ENCODE measurements at regions not wholly inside any gene's neighbourhood (a gene's known extent, or its start where the extent isn't known, plus 50 kb on each side); places are given as distances from the start of the nearest gene placed in this dataset.

- BruUV-seq (replicated peaks) = no TSS peak
- TF ChIP-seq, protein P1, sequence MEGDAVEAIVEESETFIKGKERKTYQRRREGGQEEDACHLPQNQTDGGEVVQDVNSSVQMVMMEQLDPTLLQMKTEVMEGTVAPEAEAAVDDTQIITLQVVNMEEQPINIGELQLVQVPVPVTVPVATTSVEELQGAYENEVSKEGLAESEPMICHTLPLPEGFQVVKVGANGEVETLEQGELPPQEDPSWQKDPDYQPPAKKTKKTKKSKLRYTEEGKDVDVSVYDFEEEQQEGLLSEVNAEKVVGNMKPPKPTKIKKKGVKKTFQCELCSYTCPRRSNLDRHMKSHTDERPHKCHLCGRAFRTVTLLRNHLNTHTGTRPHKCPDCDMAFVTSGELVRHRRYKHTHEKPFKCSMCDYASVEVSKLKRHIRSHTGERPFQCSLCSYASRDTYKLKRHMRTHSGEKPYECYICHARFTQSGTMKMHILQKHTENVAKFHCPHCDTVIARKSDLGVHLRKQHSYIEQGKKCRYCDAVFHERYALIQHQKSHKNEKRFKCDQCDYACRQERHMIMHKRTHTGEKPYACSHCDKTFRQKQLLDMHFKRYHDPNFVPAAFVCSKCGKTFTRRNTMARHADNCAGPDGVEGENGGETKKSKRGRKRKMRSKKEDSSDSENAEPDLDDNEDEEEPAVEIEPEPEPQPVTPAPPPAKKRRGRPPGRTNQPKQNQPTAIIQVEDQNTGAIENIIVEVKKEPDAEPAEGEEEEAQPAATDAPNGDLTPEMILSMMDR (IDR thresholded peaks at IDR 0.05; ENCODE audit: unreplicated experiment) = no peak
- Mint-ChIP-seq H3K4me1 (ENCODE audit: insufficient read depth, unreplicated experiment) (peaks cover 25% of the 10 kb centered on the region), H3K36me3 (ENCODE audit: insufficient read depth, unreplicated experiment) (no peaks in the 10 kb centered on the region), H3K27ac (ENCODE audit: low read depth, unreplicated experiment) (no peak overlapping the region), H3K4me3 (ENCODE audit: unreplicated experiment) (no peak overlapping the region), H3K9me3 (ENCODE audit: unreplicated experiment) (no peaks in the 10 kb centered on the region), H3K27me3 (ENCODE audit: insufficient read depth, unreplicated experiment) (no peaks in the 10 kb centered on the region)
- ChIA-PET POLR2A (no interaction called here), CTCF (no interaction called here)
- DNase-seq (ENCODE audit: unreplicated experiment) = no peak
- intact Hi-C loops (cut with micrococcal nuclease) = loop anchor here (10.0 kb wide), 1 partner anchor 191 kb away; the partner anchor contains the start of gene CITED2
Observed at GRCh38 chr6:139565591-139565990, 191.1 kb upstream of the CITED2 start.

DNA sequence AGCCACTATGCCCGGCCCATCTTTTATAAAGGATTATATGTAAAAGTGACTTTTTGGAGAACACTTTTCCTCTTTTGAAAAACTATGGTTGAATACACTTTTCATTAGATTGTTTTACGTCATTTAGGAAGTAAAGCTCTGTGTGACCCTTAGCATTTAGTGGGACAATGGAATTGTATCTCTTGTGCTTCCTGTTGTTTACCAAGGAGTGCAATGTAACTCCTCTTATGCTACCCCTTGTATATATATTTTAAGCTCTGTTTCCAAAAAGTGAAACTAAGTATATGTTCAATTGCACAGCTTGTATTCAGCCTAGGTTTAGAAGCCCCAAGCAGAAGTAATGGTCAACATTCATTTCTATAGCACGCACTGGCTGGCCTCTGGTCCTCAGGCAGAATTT is 183.1 kb upstream of the CITED2 start:
- ChIA-PET CTCF (interaction anchor here (0.6 kb wide), 2 partner anchors 507 to 1410 kb away, joined by 3 read pairs; no protein-coding TSS in a partner anchor), POLR2A (interaction anchor here (0.6 to 1.5 kb wide), 3 partner anchors 10 to 107 kb away, joined by 3 read pairs; no protein-coding TSS in a partner anchor)
- TF ChIP-seq, protein P1 (IDR thresholded peaks at IDR 0.05; ENCODE audit: unreplicated experiment) = no peak
- Mint-ChIP-seq H3K9me3 (ENCODE audit: unreplicated experiment) (no peaks in the 10 kb centered on the region), H3K27ac (ENCODE audit: low read depth, unreplicated experiment) (no peak overlapping the region), H3K36me3 (ENCODE audit: insufficient read depth, unreplicated experiment) (no peaks in the 10 kb centered on the region), H3K27me3 (ENCODE audit: insufficient read depth, unreplicated experiment) (no peaks in the 10 kb centered on the region), H3K4me1 (ENCODE audit: insufficient read depth, unreplicated experiment) (no peaks in the 10 kb centered on the region), H3K4me3 (ENCODE audit: unreplicated experiment) (no peak overlapping the region)
- DNase-seq (ENCODE audit: unreplicated experiment) = no peak
- intact Hi-C loops (cut with micrococcal nuclease) = no loop called here
- BruUV-seq (replicated peaks) = no TSS peak

DNA sequence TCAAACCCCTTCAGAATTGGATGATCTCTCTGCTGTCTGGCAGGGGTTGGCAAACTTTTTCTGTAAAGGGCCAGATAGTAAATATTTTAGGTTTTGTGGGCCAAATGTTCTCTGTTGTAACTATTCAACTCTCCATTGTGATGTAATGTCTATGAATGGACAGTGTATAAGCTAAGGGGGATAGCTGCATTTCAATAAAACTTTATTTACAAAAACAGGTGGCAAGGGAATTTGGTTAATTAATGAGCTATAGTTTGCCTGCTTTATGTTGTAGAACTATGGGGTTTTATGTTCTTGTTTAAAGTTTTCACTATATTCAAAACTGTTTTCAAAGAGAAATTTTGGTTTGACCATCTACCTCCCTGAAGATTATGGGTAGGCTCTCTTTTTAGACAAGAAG is 182.1 kb upstream of the CITED2 start:
- ChIA-PET CTCF (interaction anchor here (0.6 kb wide), 1 partner anchor 750 kb away, joined by 3 read pairs; no protein-coding TSS in a partner anchor), POLR2A (interaction anchor here (1.5 kb wide), 1 partner anchor 9 kb away, joined by 3 read pairs; no protein-coding TSS in a partner anchor)
- no peaks in the 10 kb centered on the region for H3K27me3 Mint-ChIP-seq (ENCODE audit: insufficient read depth, unreplicated experiment)
- peaks cover 5% of the 10 kb centered on the region for H3K9me3 Mint-ChIP-seq (ENCODE audit: unreplicated experiment)
- no peak overlapping the region for H3K4me3 Mint-ChIP-seq (ENCODE audit: unreplicated experiment)
- no peak for DNase-seq (ENCODE audit: unreplicated experiment)
- BruUV-seq (replicated peaks) = no TSS peak
- intact Hi-C loops (cut with micrococcal nuclease) = no loop called here
- TF ChIP-seq, protein P1 (IDR thresholded peaks at IDR 0.05; ENCODE audit: unreplicated experiment) = no peak
- H3K4me1 Mint-ChIP-seq (ENCODE audit: insufficient read depth, unreplicated experiment) = no peaks in the 10 kb centered on the region
- no peaks in the 10 kb centered on the region for H3K36me3 Mint-ChIP-seq (ENCODE audit: insufficient read depth, unreplicated experiment)
- no peak overlapping the region for H3K27ac Mint-ChIP-seq (ENCODE audit: low read depth, unreplicated experiment)

GRCh38 chr6:139553916-139554315 is 179.5 kb upstream of the CITED2 start:
- TF ChIP-seq, protein P1 (IDR thresholded peaks at IDR 0.05; ENCODE audit: unreplicated experiment) = no peak
- Mint-ChIP-seq H3K4me1 (ENCODE audit: insufficient read depth, unreplicated experiment) (no peaks in the 10 kb centered on the region), H3K36me3 (ENCODE audit: insufficient read depth, unreplicated experiment) (no peaks in the 10 kb centered on the region), H3K9me3 (ENCODE audit: unreplicated experiment) (peaks cover 7% of the 10 kb centered on the region), H3K27ac (ENCODE audit: low read depth, unreplicated experiment) (no peak overlapping the region), H3K4me3 (ENCODE audit: unreplicated experiment) (no peak overlapping the region), H3K27me3 (ENCODE audit: insufficient read depth, unreplicated experiment) (no peaks in the 10 kb centered on the region)
- ChIA-PET CTCF (interaction anchor here (0.6 kb wide), 2 partner anchors 202 to 1092 kb away, joined by 3 to 4 read pairs; no protein-coding TSS in a partner anchor), POLR2A (interaction anchor here (0.7 to 1.1 kb wide), 2 partner anchors 15 to 16 kb away, joined by 3 read pairs; no protein-coding TSS in a partner anchor)
- no TSS peak for BruUV-seq (replicated peaks)
- no peak for DNase-seq (ENCODE audit: unreplicated experiment)
- intact Hi-C loops (cut with micrococcal nuclease) = no loop called here

All from MCF 10A (cell line).